ENCODE measurements at regions not wholly inside any gene's neighbourhood (a gene's known extent, or its start where the extent isn't known, plus 50 kb on each side); places are given as distances from the start of the nearest gene placed in this dataset.

- 90% methylated on average over 2 of the region's 4 CpGs for WGBS (ENCODE audit: insufficient coverage)
- POLR2A ChIA-PET = no interaction called here
- CTCF ChIA-PET = no interaction called here
These were observed 172.7 kb downstream of the BARHL2 start for GRCh38 chr1:90544356-90544755.

GRCh38 chr1:90537606-90538362 is 179.3 kb downstream of the BARHL2 start:
- no peak for DNase-seq
- H3K9me3 ChIP-seq (ENCODE audit: control extremely low read depth in 1 of 5, control insufficient read depth in 4 of 5, insufficient read depth in 2 of 5, low read depth in 1 of 5, low read length in 4 of 5) = no peaks in the 10 kb centered on the region
- no peaks in the 10 kb centered on the region for H3K36me3 ChIP-seq (ENCODE audit: control insufficient read depth in 4 of 4, insufficient read depth in 4 of 4, low read length in 3 of 4)
- no peaks in the 10 kb centered on the region for H3K4me1 ChIP-seq (ENCODE audit: control extremely low read depth in 1 of 4, control insufficient read depth in 4 of 4, insufficient read depth in 4 of 4, low read length in 3 of 4)
- POLR2A ChIA-PET = no interaction called here
- H3K4me3 ChIP-seq (ENCODE audit: control insufficient read depth in 1 of 7, extremely low read depth in 1 of 7, insufficient read depth in 4 of 7, low read depth in 2 of 7, low read length in 6 of 7) = no peak overlapping the region
- CTCF ChIA-PET = no interaction called here
- H3K27ac ChIP-seq (ENCODE audit: insufficient read depth in 1 of 2, low read depth in 1 of 2, low read length in 2 of 2, poor library complexity in 1 of 2, severe bottlenecking in 2 of 2) = no peak overlapping the region
- 96% methylated on average over 4 of the region's 9 CpGs for WGBS (ENCODE audit: insufficient coverage)
- peaks cover 0 to 3% (median 0%) of the 10 kb centered on the region in 5 experiments for H3K27me3 ChIP-seq (replicated peaks in 2 of 5; ENCODE audit: control insufficient read depth in 4 of 5, insufficient read depth in 5 of 5, low read length in 4 of 5)

More at GRCh38 chr1:90544356-90544755, 172.7 kb downstream of the BARHL2 start:
- Histone ChIP-seq H3K27ac (ENCODE audit: insufficient read depth in 1 of 2, low read depth in 1 of 2, low read length in 2 of 2, poor library complexity in 1 of 2, severe bottlenecking in 2 of 2) (no peak overlapping the region), H3K4me3 (ENCODE audit: control insufficient read depth in 1 of 7, extremely low read depth in 1 of 7, insufficient read depth in 4 of 7, low read depth in 2 of 7, low read length in 6 of 7) (no peak overlapping the region), H3K9me3 (ENCODE audit: control extremely low read depth in 1 of 5, control insufficient read depth in 4 of 5, insufficient read depth in 2 of 5, low read depth in 1 of 5, low read length in 4 of 5) (no peaks in the 10 kb centered on the region), H3K36me3 (ENCODE audit: control insufficient read depth in 4 of 4, insufficient read depth in 4 of 4, low read length in 3 of 4) (no peaks in the 10 kb centered on the region), H3K4me1 (ENCODE audit: control extremely low read depth in 1 of 4, control insufficient read depth in 4 of 4, insufficient read depth in 4 of 4, low read length in 3 of 4) (no peaks in the 10 kb centered on the region), H3K27me3 (replicated peaks in 2 of 5; ENCODE audit: control insufficient read depth in 4 of 5, insufficient read depth in 5 of 5, low read length in 4 of 5) (peaks cover 0 to 3% (median 0%) of the 10 kb centered on the region in 5 experiments)
- DNase-seq = no peak

- no peak for DNase-seq
- Histone ChIP-seq H3K27ac (ENCODE audit: insufficient read depth in 1 of 2, low read depth in 1 of 2, low read length in 2 of 2, poor library complexity in 1 of 2, severe bottlenecking in 2 of 2) (no peak overlapping the region), H3K4me1 (ENCODE audit: control extremely low read depth in 1 of 4, control insufficient read depth in 4 of 4, insufficient read depth in 4 of 4, low read length in 3 of 4) (no peaks in the 10 kb centered on the region), H3K9me3 (ENCODE audit: control extremely low read depth in 1 of 5, control insufficient read depth in 4 of 5, insufficient read depth in 2 of 5, low read depth in 1 of 5, low read length in 4 of 5) (no peaks in the 10 kb centered on the region), H3K27me3 (replicated peaks in 2 of 5; ENCODE audit: control insufficient read depth in 4 of 5, insufficient read depth in 5 of 5, low read length in 4 of 5) (peaks cover 0 to 3% (median 0%) of the 10 kb centered on the region in 5 experiments), H3K36me3 (ENCODE audit: control insufficient read depth in 4 of 4, insufficient read depth in 4 of 4, low read length in 3 of 4) (no peaks in the 10 kb centered on the region), H3K4me3 (ENCODE audit: control insufficient read depth in 1 of 7, extremely low read depth in 1 of 7, insufficient read depth in 4 of 7, low read depth in 2 of 7, low read length in 6 of 7) (no peak overlapping the region)
- ChIA-PET POLR2A (no interaction called here), CTCF (interaction anchor here (0.7 kb wide), 1 partner anchor 125 kb away, joined by 3 read pairs; no protein-coding TSS in a partner anchor)
- 74% methylated on average over 5 of the region's 6 CpGs for WGBS (ENCODE audit: insufficient coverage)
These were observed 182.3 kb downstream of the BARHL2 start for GRCh38 chr1:90534663-90535295.

GRCh38 chr1:90534116-90534515 is 183.0 kb downstream of the BARHL2 start:
- no peak for DNase-seq

GRCh38 chr1:90526954-90527353 is 190.1 kb downstream of the BARHL2 start:
- Histone ChIP-seq H3K27me3 (replicated peaks in 2 of 5; ENCODE audit: control insufficient read depth in 4 of 5, insufficient read depth in 5 of 5, low read length in 4 of 5) (no peaks in the 10 kb centered on the region), H3K4me1 (ENCODE audit: control extremely low read depth in 1 of 4, control insufficient read depth in 4 of 4, insufficient read depth in 4 of 4, low read length in 3 of 4) (no peaks in the 10 kb centered on the region), H3K27ac (ENCODE audit: insufficient read depth in 1 of 2, low read depth in 1 of 2, low read length in 2 of 2, poor library complexity in 1 of 2, severe bottlenecking in 2 of 2) (no peak overlapping the region), H3K9me3 (ENCODE audit: control extremely low read depth in 1 of 5, control insufficient read depth in 4 of 5, insufficient read depth in 2 of 5, low read depth in 1 of 5, low read length in 4 of 5) (no peaks in the 10 kb centered on the region), H3K4me3 (ENCODE audit: control insufficient read depth in 1 of 7, extremely low read depth in 1 of 7, insufficient read depth in 4 of 7, low read depth in 2 of 7, low read length in 6 of 7) (no peak overlapping the region), H3K36me3 (ENCODE audit: control insufficient read depth in 4 of 4, insufficient read depth in 4 of 4, low read length in 3 of 4) (no peaks in the 10 kb centered on the region)
- DNase-seq = no peak
- ChIA-PET CTCF (no interaction called here), POLR2A (interaction anchor here (0.6 kb wide), 1 partner anchor 65 kb away, joined by 3 read pairs; no protein-coding TSS in a partner anchor)

More at GRCh38 chr1:90534116-90534515, 183.0 kb downstream of the BARHL2 start:
- H3K4me1 ChIP-seq (ENCODE audit: control extremely low read depth in 1 of 4, control insufficient read depth in 4 of 4, insufficient read depth in 4 of 4, low read length in 3 of 4) = no peaks in the 10 kb centered on the region
- no peaks in the 10 kb centered on the region for H3K36me3 ChIP-seq (ENCODE audit: control insufficient read depth in 4 of 4, insufficient read depth in 4 of 4, low read length in 3 of 4)
- H3K27ac ChIP-seq (ENCODE audit: insufficient read depth in 1 of 2, low read depth in 1 of 2, low read length in 2 of 2, poor library complexity in 1 of 2, severe bottlenecking in 2 of 2) = no peak overlapping the region
- 87% methylated on average over 5 of the region's 6 CpGs for WGBS (ENCODE audit: insufficient coverage)
- H3K4me3 ChIP-seq (ENCODE audit: control insufficient read depth in 1 of 7, extremely low read depth in 1 of 7, insufficient read depth in 4 of 7, low read depth in 2 of 7, low read length in 6 of 7) = no peak overlapping the region
- peaks cover 0 to 3% (median 0%) of the 10 kb centered on the region in 5 experiments for H3K27me3 ChIP-seq (replicated peaks in 2 of 5; ENCODE audit: control insufficient read depth in 4 of 5, insufficient read depth in 5 of 5, low read length in 4 of 5)
- ChIA-PET CTCF (no interaction called here), POLR2A (no interaction called here)
- H3K9me3 ChIP-seq (ENCODE audit: control extremely low read depth in 1 of 5, control insufficient read depth in 4 of 5, insufficient read depth in 2 of 5, low read depth in 1 of 5, low read length in 4 of 5) = no peaks in the 10 kb centered on the region

GRCh38 chr1:90522432-90522831 is 194.7 kb downstream of the BARHL2 start:
- H3K4me3 ChIP-seq (ENCODE audit: control insufficient read depth in 1 of 7, extremely low read depth in 1 of 7, insufficient read depth in 4 of 7, low read depth in 2 of 7, low read length in 6 of 7) = no peak overlapping the region
- H3K4me1 ChIP-seq (ENCODE audit: control extremely low read depth in 1 of 4, control insufficient read depth in 4 of 4, insufficient read depth in 4 of 4, low read length in 3 of 4) = no peaks in the 10 kb centered on the region
- no peak for DNase-seq
- H3K27me3 ChIP-seq (replicated peaks in 2 of 5; ENCODE audit: control insufficient read depth in 4 of 5, insufficient read depth in 5 of 5, low read length in 4 of 5) = no peaks in the 10 kb centered on the region
- H3K36me3 ChIP-seq (ENCODE audit: control insufficient read depth in 4 of 4, insufficient read depth in 4 of 4, low read length in 3 of 4) = no peaks in the 10 kb centered on the region
- no peak overlapping the region for H3K27ac ChIP-seq (ENCODE audit: insufficient read depth in 1 of 2, low read depth in 1 of 2, low read length in 2 of 2, poor library complexity in 1 of 2, severe bottlenecking in 2 of 2)
- ChIA-PET POLR2A (no interaction called here), CTCF (no interaction called here)
- H3K9me3 ChIP-seq (ENCODE audit: control extremely low read depth in 1 of 5, control insufficient read depth in 4 of 5, insufficient read depth in 2 of 5, low read depth in 1 of 5, low read length in 4 of 5) = peaks cover 0 to 3% (median 0%) of the 10 kb centered on the region in 5 experiments

- Histone ChIP-seq H3K27ac (ENCODE audit: insufficient read depth in 1 of 2, low read depth in 1 of 2, low read length in 2 of 2, poor library complexity in 1 of 2, severe bottlenecking in 2 of 2) (no peak overlapping the region), H3K36me3 (ENCODE audit: control insufficient read depth in 4 of 4, insufficient read depth in 4 of 4, low read length in 3 of 4) (no peaks in the 10 kb centered on the region), H3K4me3 (ENCODE audit: control insufficient read depth in 1 of 7, extremely low read depth in 1 of 7, insufficient read depth in 4 of 7, low read depth in 2 of 7, low read length in 6 of 7) (no peak overlapping the region), H3K9me3 (ENCODE audit: control extremely low read depth in 1 of 5, control insufficient read depth in 4 of 5, insufficient read depth in 2 of 5, low read depth in 1 of 5, low read length in 4 of 5) (peaks cover 0 to 3% (median 2%) of the 10 kb centered on the region in 5 experiments), H3K27me3 (replicated peaks in 2 of 5; ENCODE audit: control insufficient read depth in 4 of 5, insufficient read depth in 5 of 5, low read length in 4 of 5) (no peaks in the 10 kb centered on the region), H3K4me1 (ENCODE audit: control extremely low read depth in 1 of 4, control insufficient read depth in 4 of 4, insufficient read depth in 4 of 4, low read length in 3 of 4) (no peaks in the 10 kb centered on the region)
- CTCF ChIA-PET = interaction anchor here (0.8 kb wide), 1 partner anchor 22 kb away, joined by 3 read pairs; no protein-coding TSS in a partner anchor
- WGBS (ENCODE audit: insufficient coverage) = 92% methylated on average over 5 of the region's 5 CpGs
- POLR2A ChIA-PET = no interaction called here
- peak in 1 of 3 donors; percentile 1 for DNase-seq
These were observed 203.1 kb downstream of the BARHL2 start for GRCh38 chr1:90513956-90514355.
